ENCODE measurements at regions not wholly inside any gene's neighbourhood (a gene's known extent, or its start where the extent isn't known, plus 50 kb on each side); places are given as distances from the start of the nearest gene placed in this dataset.

GRCh38 chr2:56104962-56105361 lies 78.8 kb upstream of the CCDC85A start:
- POLR2A ChIA-PET: no interaction called here
- Histone ChIP-seq H3K4me2 (ENCODE audit: control insufficient read depth, insufficient read depth) (no peak overlapping the region), H3K4me1 (ENCODE audit: control insufficient read depth, insufficient read depth, low read length) (no peaks in the 10 kb centered on the region), H3K9ac (ENCODE audit: control insufficient read depth, insufficient read depth, low read length) (no peak overlapping the region), H2AFZ (ENCODE audit: control insufficient read depth, low read depth, low read length) (no peak overlapping the region), H4K20me1 (ENCODE audit: control insufficient read depth, insufficient read depth) (no peaks in the 10 kb centered on the region), H3K9me3 (replicated peaks; ENCODE audit: control insufficient read depth, insufficient read depth, low read length) (no peaks in the 10 kb centered on the region), H3K79me2 (ENCODE audit: control insufficient read depth, insufficient read depth, low read length) (no peaks in the 10 kb centered on the region), H3K4me3 (no peak overlapping the region), H3K27ac (ENCODE audit: control insufficient read depth, insufficient read depth) (no peak overlapping the region), H3K36me3 (ENCODE audit: control insufficient read depth in 2 of 2, insufficient read depth in 2 of 2, low read length in 1 of 2) (no peaks in the 10 kb centered on the region), H3K27me3 (replicated peaks in 1 of 2; ENCODE audit: control insufficient read depth in 2 of 2, insufficient read depth in 2 of 2, low read length in 1 of 2) (peaks cover 0 to 1% of the 10 kb centered on the region in 2 experiments; a peak in 1 of 4 replicates)
- FAIRE-seq (no peak), DNase-seq (ENCODE audit: low read depth, low spot score) (no peak), ATAC-seq (no peak)
- RAD21 ChIA-PET (ENCODE audit: unreplicated experiment): no interaction called here
- TF ChIP-seq IRF3 (IDR thresholded peaks at IDR 0.05) (no peak), SMAD5 (IDR thresholded peaks at IDR 0.05; ENCODE audit: low read depth) (no peak), MTA2 (IDR thresholded peaks at IDR 0.05; ENCODE audit: low read depth) (no peak), TCF3 (IDR thresholded peaks at IDR 0.05; ENCODE audit: borderline replicate concordance, insufficient read depth, low read depth, low read length) (no peak), E2F4 (IDR thresholded peaks at IDR 0.05; ENCODE audit: low read depth, low read length) (no peak)
- SMC1A ChIA-PET (ENCODE audit: uncharacterized antibody, unreplicated experiment): interaction anchor here (0.6 kb wide), 1 partner anchor 114 kb away, joined by 3 read pairs; no protein-coding TSS in a partner anchor
- WGBS (ENCODE audit: insufficient coverage, insufficient replicate concordance, low lambda C conversion rate, missing lambda C conversion rate): 40% methylated on average over 1 of the region's 1 CpG
- CTCF ChIA-PET: interaction anchor here (0.7 kb wide), 1 partner anchor 78 kb away, joined by 4 read pairs; no protein-coding TSS in a partner anchor
- in situ Hi-C loops (cut with MboI) (no loop called here), intact Hi-C loops (cut with micrococcal nuclease; ENCODE audit: unreplicated experiment) (no loop called here)
- no TSS peak for BruUV-seq (replicated peaks)

Data from GM12878 (cell line).